ENCODE measurements at regions not wholly inside any gene's neighbourhood (a gene's known extent, or its start where the extent isn't known, plus 50 kb on each side); places are given as distances from the start of the nearest gene placed in this dataset.

DNA sequence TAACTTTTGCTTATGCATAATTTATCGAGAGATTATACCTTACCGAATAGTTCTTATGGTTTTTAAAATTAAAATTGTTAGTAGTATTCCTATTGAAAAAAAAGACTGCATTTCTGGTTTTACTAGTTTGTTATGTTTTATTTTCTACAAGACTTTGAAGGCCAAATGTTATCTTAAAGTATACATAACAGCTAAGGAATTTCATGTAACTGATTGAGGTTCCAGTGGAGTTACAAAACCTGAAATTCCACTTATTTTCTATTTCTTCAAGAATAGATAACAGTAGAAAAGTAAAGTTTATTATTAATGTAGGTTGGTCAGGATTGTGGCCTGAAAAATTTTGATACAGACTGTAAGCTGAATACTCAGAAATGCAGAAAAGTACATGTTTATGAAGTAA, 1216.0 kb upstream of the PCDH20 start:
- no peaks in the 10 kb centered on the region for H3K27me3 Mint-ChIP-seq (ENCODE audit: insufficient read depth, low read depth, poor library complexity)
- ATAC-seq (no peak), DNase-seq (ENCODE audit: low spot score) (no peak)
- no peak overlapping the region for H3K27ac ChIP-seq (ENCODE audit: low read depth)
- no peak overlapping the region for H3K4me3 Mint-ChIP-seq
- no peaks in the 10 kb centered on the region for H3F3A ChIP-seq (replicated peaks; ENCODE audit: low read depth)
- no peaks in the 10 kb centered on the region for H3K9me2 ChIP-seq (ENCODE audit: insufficient read depth)
- no peak overlapping the region for H2AFZ ChIP-seq
- no peaks in the 10 kb centered on the region for H3K9me3 Mint-ChIP-seq
- H3K36me3 ChIP-seq (ENCODE audit: insufficient read depth) = no peaks in the 10 kb centered on the region
- H3K4me1 Mint-ChIP-seq = peaks cover 4% of the 10 kb centered on the region; the same call in 2 of the 3 replicates
- no peaks in the 10 kb centered on the region for H3K4me1 ChIP-seq (ENCODE audit: insufficient read depth)
- H3K4me3 ChIP-seq = no peak overlapping the region
- no peak overlapping the region for H3K4me2 ChIP-seq
- H3K79me2 ChIP-seq (replicated peaks; ENCODE audit: insufficient read depth) = no peaks in the 10 kb centered on the region
- H3K27me3 ChIP-seq (ENCODE audit: insufficient read depth) = no peaks in the 10 kb centered on the region
- H3K27ac Mint-ChIP-seq = no peak overlapping the region
- no peaks in the 10 kb centered on the region for H4K20me1 ChIP-seq (replicated peaks; ENCODE audit: insufficient read depth)
- no peaks in the 10 kb centered on the region for H3K36me3 Mint-ChIP-seq (ENCODE audit: low read depth)
- TF ChIP-seq ZNF331 (CRISPR knock-in tag; IDR thresholded peaks at IDR 0.05; ENCODE audit: low read depth) = no peak
- no peak for TF ChIP-seq CREB1 (CRISPR knock-in tag; IDR thresholded peaks at IDR 0.05; ENCODE audit: low read depth)
- no peak for TF ChIP-seq ZNF114 (CRISPR knock-in tag; IDR thresholded peaks at IDR 0.05)
- TF ChIP-seq, protein P1, sequence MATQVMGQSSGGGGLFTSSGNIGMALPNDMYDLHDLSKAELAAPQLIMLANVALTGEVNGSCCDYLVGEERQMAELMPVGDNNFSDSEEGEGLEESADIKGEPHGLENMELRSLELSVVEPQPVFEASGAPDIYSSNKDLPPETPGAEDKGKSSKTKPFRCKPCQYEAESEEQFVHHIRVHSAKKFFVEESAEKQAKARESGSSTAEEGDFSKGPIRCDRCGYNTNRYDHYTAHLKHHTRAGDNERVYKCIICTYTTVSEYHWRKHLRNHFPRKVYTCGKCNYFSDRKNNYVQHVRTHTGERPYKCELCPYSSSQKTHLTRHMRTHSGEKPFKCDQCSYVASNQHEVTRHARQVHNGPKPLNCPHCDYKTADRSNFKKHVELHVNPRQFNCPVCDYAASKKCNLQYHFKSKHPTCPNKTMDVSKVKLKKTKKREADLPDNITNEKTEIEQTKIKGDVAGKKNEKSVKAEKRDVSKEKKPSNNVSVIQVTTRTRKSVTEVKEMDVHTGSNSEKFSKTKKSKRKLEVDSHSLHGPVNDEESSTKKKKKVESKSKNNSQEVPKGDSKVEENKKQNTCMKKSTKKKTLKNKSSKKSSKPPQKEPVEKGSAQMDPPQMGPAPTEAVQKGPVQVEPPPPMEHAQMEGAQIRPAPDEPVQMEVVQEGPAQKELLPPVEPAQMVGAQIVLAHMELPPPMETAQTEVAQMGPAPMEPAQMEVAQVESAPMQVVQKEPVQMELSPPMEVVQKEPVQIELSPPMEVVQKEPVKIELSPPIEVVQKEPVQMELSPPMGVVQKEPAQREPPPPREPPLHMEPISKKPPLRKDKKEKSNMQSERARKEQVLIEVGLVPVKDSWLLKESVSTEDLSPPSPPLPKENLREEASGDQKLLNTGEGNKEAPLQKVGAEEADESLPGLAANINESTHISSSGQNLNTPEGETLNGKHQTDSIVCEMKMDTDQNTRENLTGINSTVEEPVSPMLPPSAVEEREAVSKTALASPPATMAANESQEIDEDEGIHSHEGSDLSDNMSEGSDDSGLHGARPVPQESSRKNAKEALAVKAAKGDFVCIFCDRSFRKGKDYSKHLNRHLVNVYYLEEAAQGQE (IDR thresholded peaks at IDR 0.05; ENCODE audit: unreplicated experiment) = no peak
- TF ChIP-seq, protein P2, sequence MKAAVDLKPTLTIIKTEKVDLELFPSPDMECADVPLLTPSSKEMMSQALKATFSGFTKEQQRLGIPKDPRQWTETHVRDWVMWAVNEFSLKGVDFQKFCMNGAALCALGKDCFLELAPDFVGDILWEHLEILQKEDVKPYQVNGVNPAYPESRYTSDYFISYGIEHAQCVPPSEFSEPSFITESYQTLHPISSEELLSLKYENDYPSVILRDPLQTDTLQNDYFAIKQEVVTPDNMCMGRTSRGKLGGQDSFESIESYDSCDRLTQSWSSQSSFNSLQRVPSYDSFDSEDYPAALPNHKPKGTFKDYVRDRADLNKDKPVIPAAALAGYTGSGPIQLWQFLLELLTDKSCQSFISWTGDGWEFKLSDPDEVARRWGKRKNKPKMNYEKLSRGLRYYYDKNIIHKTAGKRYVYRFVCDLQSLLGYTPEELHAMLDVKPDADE (IDR thresholded peaks at IDR 0.05) = no peak
- no peak for TF ChIP-seq JUNB (IDR thresholded peaks at IDR 0.05; ENCODE audit: unreplicated experiment)
- TF ChIP-seq, protein P3, sequence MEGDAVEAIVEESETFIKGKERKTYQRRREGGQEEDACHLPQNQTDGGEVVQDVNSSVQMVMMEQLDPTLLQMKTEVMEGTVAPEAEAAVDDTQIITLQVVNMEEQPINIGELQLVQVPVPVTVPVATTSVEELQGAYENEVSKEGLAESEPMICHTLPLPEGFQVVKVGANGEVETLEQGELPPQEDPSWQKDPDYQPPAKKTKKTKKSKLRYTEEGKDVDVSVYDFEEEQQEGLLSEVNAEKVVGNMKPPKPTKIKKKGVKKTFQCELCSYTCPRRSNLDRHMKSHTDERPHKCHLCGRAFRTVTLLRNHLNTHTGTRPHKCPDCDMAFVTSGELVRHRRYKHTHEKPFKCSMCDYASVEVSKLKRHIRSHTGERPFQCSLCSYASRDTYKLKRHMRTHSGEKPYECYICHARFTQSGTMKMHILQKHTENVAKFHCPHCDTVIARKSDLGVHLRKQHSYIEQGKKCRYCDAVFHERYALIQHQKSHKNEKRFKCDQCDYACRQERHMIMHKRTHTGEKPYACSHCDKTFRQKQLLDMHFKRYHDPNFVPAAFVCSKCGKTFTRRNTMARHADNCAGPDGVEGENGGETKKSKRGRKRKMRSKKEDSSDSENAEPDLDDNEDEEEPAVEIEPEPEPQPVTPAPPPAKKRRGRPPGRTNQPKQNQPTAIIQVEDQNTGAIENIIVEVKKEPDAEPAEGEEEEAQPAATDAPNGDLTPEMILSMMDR (conservative IDR thresholded peaks at IDR 0.05; ENCODE audit: low read depth in 2 of 2) = no peak
- no peak for TF ChIP-seq NANOG (IDR thresholded peaks at IDR 0.05; ENCODE audit: borderline replicate concordance)
- TF ChIP-seq EZH2 (IDR thresholded peaks at IDR 0.05; ENCODE audit: low read depth, unreplicated experiment) = no peak
- TF ChIP-seq, protein P4, sequence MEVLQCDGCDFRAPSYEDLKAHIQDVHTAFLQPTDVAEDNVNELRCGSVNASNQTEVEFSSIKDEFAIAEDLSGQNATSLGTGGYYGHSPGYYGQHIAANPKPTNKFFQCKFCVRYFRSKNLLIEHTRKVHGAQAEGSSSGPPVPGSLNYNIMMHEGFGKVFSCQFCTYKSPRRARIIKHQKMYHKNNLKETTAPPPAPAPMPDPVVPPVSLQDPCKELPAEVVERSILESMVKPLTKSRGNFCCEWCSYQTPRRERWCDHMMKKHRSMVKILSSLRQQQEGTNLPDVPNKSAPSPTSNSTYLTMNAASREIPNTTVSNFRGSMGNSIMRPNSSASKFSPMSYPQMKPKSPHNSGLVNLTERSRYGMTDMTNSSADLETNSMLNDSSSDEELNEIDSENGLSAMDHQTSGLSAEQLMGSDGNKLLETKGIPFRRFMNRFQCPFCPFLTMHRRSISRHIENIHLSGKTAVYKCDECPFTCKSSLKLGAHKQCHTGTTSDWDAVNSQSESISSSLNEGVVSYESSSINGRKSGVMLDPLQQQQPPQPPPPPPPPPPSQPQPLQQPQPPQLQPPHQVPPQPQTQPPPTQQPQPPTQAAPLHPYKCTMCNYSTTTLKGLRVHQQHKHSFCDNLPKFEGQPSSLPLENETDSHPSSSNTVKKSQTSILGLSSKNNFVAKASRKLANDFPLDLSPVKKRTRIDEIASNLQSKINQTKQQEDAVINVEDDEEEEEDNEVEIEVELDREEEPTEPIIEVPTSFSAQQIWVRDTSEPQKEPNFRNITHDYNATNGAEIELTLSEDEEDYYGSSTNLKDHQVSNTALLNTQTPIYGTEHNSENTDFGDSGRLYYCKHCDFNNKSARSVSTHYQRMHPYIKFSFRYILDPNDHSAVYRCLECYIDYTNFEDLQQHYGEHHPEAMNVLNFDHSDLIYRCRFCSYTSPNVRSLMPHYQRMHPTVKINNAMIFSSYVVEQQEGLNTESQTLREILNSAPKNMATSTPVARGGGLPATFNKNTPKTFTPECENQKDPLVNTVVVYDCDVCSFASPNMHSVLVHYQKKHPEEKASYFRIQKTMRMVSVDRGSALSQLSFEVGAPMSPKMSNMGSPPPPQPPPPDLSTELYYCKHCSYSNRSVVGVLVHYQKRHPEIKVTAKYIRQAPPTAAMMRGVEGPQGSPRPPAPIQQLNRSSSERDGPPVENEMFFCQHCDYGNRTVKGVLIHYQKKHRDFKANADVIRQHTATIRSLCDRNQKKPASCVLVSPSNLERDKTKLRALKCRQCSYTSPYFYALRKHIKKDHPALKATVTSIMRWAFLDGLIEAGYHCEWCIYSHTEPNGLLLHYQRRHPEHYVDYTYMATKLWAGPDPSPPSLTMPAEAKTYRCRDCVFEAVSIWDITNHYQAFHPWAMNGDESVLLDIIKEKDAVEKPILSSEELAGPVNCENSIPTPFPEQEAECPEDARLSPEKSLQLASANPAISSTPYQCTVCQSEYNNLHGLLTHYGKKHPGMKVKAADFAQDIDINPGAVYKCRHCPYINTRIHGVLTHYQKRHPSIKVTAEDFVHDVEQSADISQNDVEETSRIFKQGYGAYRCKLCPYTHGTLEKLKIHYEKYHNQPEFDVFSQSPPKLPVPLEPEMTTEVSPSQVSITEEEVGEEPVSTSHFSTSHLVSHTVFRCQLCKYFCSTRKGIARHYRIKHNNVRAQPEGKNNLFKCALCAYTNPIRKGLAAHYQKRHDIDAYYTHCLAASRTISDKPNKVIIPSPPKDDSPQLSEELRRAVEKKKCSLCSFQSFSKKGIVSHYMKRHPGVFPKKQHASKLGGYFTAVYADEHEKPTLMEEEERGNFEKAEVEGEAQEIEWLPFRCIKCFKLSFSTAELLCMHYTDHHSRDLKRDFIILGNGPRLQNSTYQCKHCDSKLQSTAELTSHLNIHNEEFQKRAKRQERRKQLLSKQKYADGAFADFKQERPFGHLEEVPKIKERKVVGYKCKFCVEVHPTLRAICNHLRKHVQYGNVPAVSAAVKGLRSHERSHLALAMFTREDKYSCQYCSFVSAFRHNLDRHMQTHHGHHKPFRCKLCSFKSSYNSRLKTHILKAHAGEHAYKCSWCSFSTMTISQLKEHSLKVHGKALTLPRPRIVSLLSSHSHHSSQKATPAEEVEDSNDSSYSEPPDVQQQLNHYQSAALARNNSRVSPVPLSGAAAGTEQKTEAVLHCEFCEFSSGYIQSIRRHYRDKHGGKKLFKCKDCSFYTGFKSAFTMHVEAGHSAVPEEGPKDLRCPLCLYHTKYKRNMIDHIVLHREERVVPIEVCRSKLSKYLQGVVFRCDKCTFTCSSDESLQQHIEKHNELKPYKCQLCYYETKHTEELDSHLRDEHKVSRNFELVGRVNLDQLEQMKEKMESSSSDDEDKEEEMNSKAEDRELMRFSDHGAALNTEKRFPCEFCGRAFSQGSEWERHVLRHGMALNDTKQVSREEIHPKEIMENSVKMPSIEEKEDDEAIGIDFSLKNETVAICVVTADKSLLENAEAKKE (CRISPR knock-in tag; IDR thresholded peaks at IDR 0.05) = no peak

All from GM23338 (cell line).